Loucy (cell line): ENCODE measurements at regions not wholly inside any gene's neighbourhood (a gene's known extent, or its start where the extent isn't known, plus 50 kb on each side); places are given as distances from the start of the nearest gene placed in this dataset.

Source experiments
- H2AFZ ChIP-seq: fragments of 200-600 bp; sonication (generic); 2 replicates; pipeline ENCODE4 v1.6.0; 2016; ENCODE audit warnings: antibody characterized with exemption, mild to moderate bottlenecking, low read length, moderate library complexity
- H3F3A ChIP-seq: fragments of 200-600 bp; 2 replicates; pipeline ENCODE4 v1.6.0; 2016; ENCODE audit warnings: antibody characterized with exemption, low read depth, mild to moderate bottlenecking
- H3K27me3 ChIP-seq: fragments of 200-600 bp; sonication (generic); 2 replicates; pipeline ENCODE4 v1.6.1; 2014; ENCODE audit warnings: low read length, mild to moderate bottlenecking; ENCODE audit not compliant: insufficient read depth, poor library complexity, severe bottlenecking
- H3K36me3 ChIP-seq: fragments of 200-600 bp; sonication (generic); 2 replicates; pipeline ENCODE4 v1.6.1; 2016; ENCODE audit warnings: low read length; ENCODE audit not compliant: insufficient read depth
- H3K4me1 ChIP-seq: fragments of 200-600 bp; sonication (generic); 2 replicates; pipeline ENCODE4 v1.5.1; 2014; ENCODE audit warnings: low read length, mild to moderate bottlenecking; ENCODE audit not compliant: insufficient read depth, poor library complexity, severe bottlenecking
- H3K4me2 ChIP-seq: fragments of 200-600 bp; sonication (generic); 2 replicates; pipeline ENCODE4 v1.6.0; 2014; ENCODE audit warnings: antibody characterized with exemption, low read length, low read depth, mild to moderate bottlenecking; ENCODE audit not compliant: poor library complexity, severe bottlenecking
- H3K4me3 ChIP-seq: fragments of 200-600 bp; sonication (generic); 2 replicates; pipeline ENCODE4 v1.5.1; 2014; ENCODE audit warnings: low read length, mild to moderate bottlenecking, mixed read lengths; ENCODE audit not compliant: poor library complexity, severe bottlenecking
- H3K79me2 ChIP-seq: fragments of 200-600 bp; sonication (generic); 2 replicates; pipeline ENCODE4 v1.6.1; 2014; ENCODE audit warnings: low read length; ENCODE audit not compliant: insufficient read depth
- H3K9ac ChIP-seq: fragments of 200-600 bp; sonication (generic); 2 replicates; pipeline ENCODE4 v1.6.0; 2014; ENCODE audit warnings: mild to moderate bottlenecking, low read depth, low read length, moderate library complexity; ENCODE audit not compliant: poor library complexity, severe bottlenecking
- H3K9me2 ChIP-seq: fragments of 200-600 bp; sonication (generic); replicated peaks from 2 replicates; pipeline ENCODE4 v1.6.1; 2016; ENCODE audit warnings: low read depth, low read length, mixed read lengths
- H3K9me3 ChIP-seq: fragments of 200-600 bp; sonication (generic); 2 replicates; pipeline ENCODE4 v1.6.1; 2014; ENCODE audit warnings: mild to moderate bottlenecking, antibody characterized with exemption, low read length, low read depth; ENCODE audit not compliant: insufficient read depth
- H4K20me1 ChIP-seq: fragments of 200-600 bp; sonication (generic); 2 replicates; pipeline ENCODE4 v1.6.0; 2014; ENCODE audit warnings: antibody characterized with exemption, low read length, mild to moderate bottlenecking; ENCODE audit not compliant: insufficient read depth, poor library complexity, severe bottlenecking
- EZH2phosphoT487 ChIP-seq: fragments of 200-600 bp; IDR thresholded peaks from 2 replicates; pipeline ENCODE4 v1.6.1; 2018; ENCODE audit warnings: antibody characterized with exemption, mild to moderate bottlenecking, moderate library complexity, borderline replicate concordance
- TF ChIP-seq, protein P1 (sequence below): fragments of 200-600 bp; sonication (generic); conservative IDR thresholded peaks from 2 replicates; pipeline ENCODE4 v1.5.1; 2014; ENCODE audit warnings: mild to moderate bottlenecking, antibody characterized with exemption, low read length

DNA sequence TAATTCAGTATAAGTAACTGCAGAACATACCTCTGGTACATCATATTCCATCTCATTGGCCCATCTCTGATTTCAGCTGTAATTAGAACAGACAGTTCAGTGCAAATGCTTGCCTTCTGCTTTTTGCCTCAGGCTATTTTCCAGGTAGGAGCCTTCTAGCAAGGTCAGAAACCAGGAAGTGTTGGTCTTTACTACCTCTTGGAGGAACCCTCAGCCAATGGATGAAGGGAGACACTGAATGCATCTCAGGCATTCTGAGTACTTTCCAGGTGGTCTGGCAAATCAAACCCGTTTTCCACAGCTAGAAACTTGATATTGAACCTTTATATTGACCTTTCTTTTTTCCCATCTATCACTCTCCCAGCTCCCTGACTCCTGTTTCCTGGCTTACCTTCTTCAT lies 348.5 kb upstream of the SOX2 start:
- Histone ChIP-seq H3K27me3 (no peaks in the 10 kb centered on the region), H3K4me1 (no peaks in the 10 kb centered on the region), H3K79me2 (no peaks in the 10 kb centered on the region), H3K36me3 (no peaks in the 10 kb centered on the region), H3K9me2 (no peaks in the 10 kb centered on the region), H3K9me3 (no peaks in the 10 kb centered on the region), H4K20me1 (no peaks in the 10 kb centered on the region), H3K9ac (no peak overlapping the region), H3F3A (no peaks in the 10 kb centered on the region), H2AFZ (no peak overlapping the region), H3K4me3 (no peak overlapping the region), H3K4me2 (no peak overlapping the region)
- no peak for TF ChIP-seq EZH2phosphoT487
- TF ChIP-seq, protein P1, sequence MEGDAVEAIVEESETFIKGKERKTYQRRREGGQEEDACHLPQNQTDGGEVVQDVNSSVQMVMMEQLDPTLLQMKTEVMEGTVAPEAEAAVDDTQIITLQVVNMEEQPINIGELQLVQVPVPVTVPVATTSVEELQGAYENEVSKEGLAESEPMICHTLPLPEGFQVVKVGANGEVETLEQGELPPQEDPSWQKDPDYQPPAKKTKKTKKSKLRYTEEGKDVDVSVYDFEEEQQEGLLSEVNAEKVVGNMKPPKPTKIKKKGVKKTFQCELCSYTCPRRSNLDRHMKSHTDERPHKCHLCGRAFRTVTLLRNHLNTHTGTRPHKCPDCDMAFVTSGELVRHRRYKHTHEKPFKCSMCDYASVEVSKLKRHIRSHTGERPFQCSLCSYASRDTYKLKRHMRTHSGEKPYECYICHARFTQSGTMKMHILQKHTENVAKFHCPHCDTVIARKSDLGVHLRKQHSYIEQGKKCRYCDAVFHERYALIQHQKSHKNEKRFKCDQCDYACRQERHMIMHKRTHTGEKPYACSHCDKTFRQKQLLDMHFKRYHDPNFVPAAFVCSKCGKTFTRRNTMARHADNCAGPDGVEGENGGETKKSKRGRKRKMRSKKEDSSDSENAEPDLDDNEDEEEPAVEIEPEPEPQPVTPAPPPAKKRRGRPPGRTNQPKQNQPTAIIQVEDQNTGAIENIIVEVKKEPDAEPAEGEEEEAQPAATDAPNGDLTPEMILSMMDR: no peak

DNA sequence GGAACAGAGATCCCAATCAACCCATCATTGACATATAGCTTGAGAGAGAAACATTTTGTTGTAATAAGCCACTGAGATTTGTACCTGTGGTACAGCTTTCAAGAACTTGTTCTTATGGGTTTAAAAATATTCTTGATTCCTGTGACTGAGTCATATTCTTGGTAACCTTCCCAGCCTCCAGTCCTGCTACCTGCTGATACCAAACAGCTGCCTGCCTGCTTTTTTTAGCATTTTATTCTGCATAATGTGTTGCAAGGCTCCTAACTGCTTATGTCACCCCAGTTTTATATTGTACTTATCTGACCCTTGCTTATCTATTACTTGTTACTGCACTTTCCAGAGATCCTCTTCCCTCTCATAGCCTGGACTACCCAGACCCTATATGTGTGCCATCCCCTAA lies 349.3 kb upstream of the SOX2 start:
- no peaks in the 10 kb centered on the region for H3K27me3 ChIP-seq
- no peaks in the 10 kb centered on the region for H3K79me2 ChIP-seq
- H2AFZ ChIP-seq: no peak overlapping the region
- no peaks in the 10 kb centered on the region for H4K20me1 ChIP-seq
- H3K9ac ChIP-seq: no peak overlapping the region
- H3K4me1 ChIP-seq: no peaks in the 10 kb centered on the region
- no peak overlapping the region for H3K4me3 ChIP-seq
- H3K36me3 ChIP-seq: no peaks in the 10 kb centered on the region
- H3F3A ChIP-seq: no peaks in the 10 kb centered on the region
- no peak overlapping the region for H3K4me2 ChIP-seq
- H3K9me2 ChIP-seq: no peaks in the 10 kb centered on the region
- no peaks in the 10 kb centered on the region for H3K9me3 ChIP-seq
- TF ChIP-seq, protein P1: no peak
- TF ChIP-seq EZH2phosphoT487: no peak

DNA sequence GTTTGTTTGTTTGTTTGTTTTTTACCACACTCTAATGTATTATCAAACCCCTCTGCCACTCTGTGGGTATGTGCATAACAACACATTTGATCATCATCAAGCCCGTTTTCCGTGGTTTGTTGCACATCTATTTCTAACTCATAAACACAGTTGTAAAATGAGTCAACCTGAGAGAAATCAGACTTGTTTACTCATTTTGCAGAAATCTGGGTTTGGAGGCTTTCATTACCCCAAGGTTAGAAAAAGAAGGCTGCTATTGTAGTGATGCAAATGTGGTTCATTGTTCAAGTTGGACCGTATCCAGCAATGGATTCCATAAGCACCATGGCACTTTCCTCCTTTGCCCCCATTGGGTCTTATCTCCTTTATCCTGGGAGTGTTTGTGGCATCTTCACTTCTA lies 353.2 kb upstream of the SOX2 start:
- no peaks in the 10 kb centered on the region for H3F3A ChIP-seq
- no peaks in the 10 kb centered on the region for H3K27me3 ChIP-seq
- no peak overlapping the region for H2AFZ ChIP-seq
- no peak overlapping the region for H3K4me2 ChIP-seq
- no peaks in the 10 kb centered on the region for H3K9me3 ChIP-seq
- TF ChIP-seq EZH2phosphoT487: no peak
- TF ChIP-seq, protein P1: no peak
- H3K4me1 ChIP-seq: no peaks in the 10 kb centered on the region
- H3K9me2 ChIP-seq: no peaks in the 10 kb centered on the region
- no peaks in the 10 kb centered on the region for H3K36me3 ChIP-seq
- H4K20me1 ChIP-seq: no peaks in the 10 kb centered on the region
- H3K9ac ChIP-seq: no peak overlapping the region
- no peak overlapping the region for H3K4me3 ChIP-seq
- no peaks in the 10 kb centered on the region for H3K79me2 ChIP-seq
